Keratinocyte (primary cell): ENCODE measurements at regions not wholly inside any gene's neighbourhood (a gene's known extent, or its start where the extent isn't known, plus 50 kb on each side); places are given as distances from the start of the nearest gene placed in this dataset.

ENCODE experiments used
- DNase-seq: peaks from one replicate; pipeline ENCODE4 v3.0.0-alpha.2; 2011; ENCODE audit warnings: low read depth, missing footprints, low spot score
- FAIRE-seq: peaks from 2 replicates; lab custom pipeline; 2011; peaks lifted over from hg19 to GRCh38; lab: Jason Lieb, UNC
- H2AFZ ChIP-seq: 2 replicates; pipeline ENCODE4 v1.6.0; 2012; ENCODE audit warnings: low read length, control low read depth, inconsistent platforms; ENCODE audit not compliant: control insufficient read depth
- H3K27ac ChIP-seq: 2 replicates; pipeline ENCODE4 v1.5.1; 2011; ENCODE audit warnings: low read length; ENCODE audit not compliant: control insufficient read depth, insufficient read depth
- H3K27me3 ChIP-seq: 3 replicates; pipeline ENCODE4 v1.6.0; 2011; ENCODE audit warnings: low read length; ENCODE audit not compliant: control insufficient read depth, insufficient read depth; ENCODE audit errors: extremely low read depth
- H3K36me3 ChIP-seq, 2 experiments: 2 replicates in 1 of 2; 3 replicates in 1 of 2; pipeline ENCODE4 v1.5.1; 2011; ENCODE audit warnings: low read length in 2 of 2, mild to moderate bottlenecking in 1 of 2; ENCODE audit not compliant: control insufficient read depth in 2 of 2, insufficient read depth in 2 of 2; ENCODE audit errors: extremely low read depth in 1 of 2
- H3K4me1 ChIP-seq: 3 replicates; pipeline ENCODE4 v1.5.1; 2011; ENCODE audit warnings: low read length; ENCODE audit not compliant: control insufficient read depth, insufficient read depth; ENCODE audit errors: extremely low read depth
- H3K4me2 ChIP-seq: 3 replicates; pipeline ENCODE4 v1.6.0; 2011; ENCODE audit warnings: low read depth, low read length; ENCODE audit not compliant: control insufficient read depth, insufficient read depth; ENCODE audit errors: extremely low read depth
- H3K4me3 ChIP-seq, 3 experiments: fragments of 200-600 bp in 1 of 3; sonication (generic) in 1 of 3; 2 replicates in 2 of 3; 3 replicates in 1 of 3; pipeline ENCODE4 v1.5.1; 2011 to 2016; ENCODE audit warnings: low read length in 3 of 3, mild to moderate bottlenecking in 3 of 3, control low read depth in 2 of 3, inconsistent platforms in 1 of 3, low read depth in 1 of 3, mixed read lengths in 1 of 3, mixed run types in 1 of 3, moderate library complexity in 1 of 3; ENCODE audit not compliant: control insufficient read depth in 2 of 3, insufficient read depth in 2 of 3; ENCODE audit errors: extremely low read depth in 1 of 3
- H3K79me2 ChIP-seq: 2 replicates; pipeline ENCODE4 v1.6.0; 2012; ENCODE audit warnings: low read length; ENCODE audit not compliant: control insufficient read depth, insufficient read depth
- H3K9ac ChIP-seq: 3 replicates; pipeline ENCODE4 v1.6.0; 2011; ENCODE audit warnings: low read length; ENCODE audit not compliant: control insufficient read depth, insufficient read depth; ENCODE audit errors: extremely low read depth
- H3K9me1 ChIP-seq: 3 replicates; pipeline ENCODE4 v1.6.0; 2011; ENCODE audit warnings: low read length; ENCODE audit not compliant: control insufficient read depth, insufficient read depth; ENCODE audit errors: extremely low read depth
- H3K9me3 ChIP-seq: 2 replicates; pipeline ENCODE4 v1.5.1; 2012; ENCODE audit warnings: low read depth, low read length; ENCODE audit not compliant: control insufficient read depth
- H4K20me1 ChIP-seq: 3 replicates; pipeline ENCODE4 v1.6.0; 2011; ENCODE audit warnings: low read length; ENCODE audit not compliant: control insufficient read depth, insufficient read depth; ENCODE audit errors: extremely low read depth
- CTCF ChIP-seq, 3 experiments: IDR thresholded peaks in 1 of 3; conservative IDR thresholded peaks in 1 of 3; optimal IDR thresholded peaks in 1 of 3; 2 replicates in 2 of 3; 3 replicates in 1 of 3; pipeline versions ENCODE3 to v1.5.1; 2011; ENCODE audit warnings: low read length in 3 of 3, mild to moderate bottlenecking in 3 of 3, moderate library complexity in 2 of 3, control low read depth in 1 of 3, inconsistent platforms in 1 of 3; ENCODE audit not compliant: insufficient read depth in 2 of 3; ENCODE audit errors: extremely low read depth in 1 of 3
- EZH2 ChIP-seq: IDR thresholded peaks from one replicate; pipeline ENCODE4 v1.6.1; 2012; ENCODE audit warnings: inconsistent platforms, mild to moderate bottlenecking, low read length, moderate library complexity
- dilution Hi-C: fragments of 300-500 bp; cut with MboI; formaldehyde crosslinking; loops from one replicate; pipeline ENCODE4 v1.7.0; 2020; ENCODE audit warnings: low sequenced_read_pairs; ENCODE audit not compliant: extremely low pct_ligation_motif_present

- no peak for TF ChIP-seq EZH2
- no peak for TF ChIP-seq CTCF (optimal IDR thresholded peaks at IDR 0.05 in 1 of 3, IDR thresholded peaks at IDR 0.05 in 1 of 3, conservative IDR thresholded peaks at IDR 0.05 in 1 of 3; ENCODE audit: extremely low read depth in 1 of 3, insufficient read depth in 2 of 3, low read length in 3 of 3)
- no peaks in the 10 kb centered on the region for H3K27me3 ChIP-seq
- no peaks in the 10 kb centered on the region for H3K9me1 ChIP-seq
- no peak overlapping the region for H3K4me3 ChIP-seq
- H3K9ac ChIP-seq: no peak overlapping the region
- H3K9me3 ChIP-seq: no peaks in the 10 kb centered on the region
- no peak for FAIRE-seq
- no peak overlapping the region for H2AFZ ChIP-seq
- no peaks in the 10 kb centered on the region for H4K20me1 ChIP-seq
- H3K36me3 ChIP-seq: no peaks in the 10 kb centered on the region
- dilution Hi-C loops: no loop called here
- no peak overlapping the region for H3K4me2 ChIP-seq
- no peaks in the 10 kb centered on the region for H3K79me2 ChIP-seq
- DNase-seq: no peak
- no peak overlapping the region for H3K27ac ChIP-seq
- no peaks in the 10 kb centered on the region for H3K4me1 ChIP-seq
Measured at GRCh38 chr2:145303536-145303935, 783.6 kb upstream of the ZEB2 start.

- Histone ChIP-seq H3K27ac (no peak overlapping the region), H4K20me1 (no peaks in the 10 kb centered on the region), H3K4me2 (no peak overlapping the region), H3K4me1 (no peaks in the 10 kb centered on the region), H2AFZ (no peak overlapping the region), H3K4me3 (no peak overlapping the region), H3K79me2 (no peaks in the 10 kb centered on the region), H3K36me3 (no peaks in the 10 kb centered on the region), H3K9me1 (no peaks in the 10 kb centered on the region), H3K27me3 (no peaks in the 10 kb centered on the region), H3K9ac (no peak overlapping the region), H3K9me3 (no peaks in the 10 kb centered on the region)
- DNase-seq (no peak), FAIRE-seq (no peak)
- dilution Hi-C loops: no loop called here
- TF ChIP-seq EZH2: no peak
- no peak for TF ChIP-seq CTCF (optimal IDR thresholded peaks at IDR 0.05 in 1 of 3, IDR thresholded peaks at IDR 0.05 in 1 of 3, conservative IDR thresholded peaks at IDR 0.05 in 1 of 3; ENCODE audit: extremely low read depth in 1 of 3, insufficient read depth in 2 of 3, low read length in 3 of 3)
Measured at GRCh38 chr2:145302886-145303285, 783.0 kb upstream of the ZEB2 start.
